Psoas muscle (tissue), 7 donors: ENCODE measurements at regions not wholly inside any gene's neighbourhood (a gene's known extent, or its start where the extent isn't known, plus 50 kb on each side); places are given as distances from the start of the nearest gene placed in this dataset.

Experiments used
- ATAC-seq, 4 donors: fragments of 200-7000 bp; cut with Tn5 transposase; one replicate each; pipeline ENCODE4 v1.9.1; 2020; ENCODE audit warnings: moderate library complexity in 3 of 4, mild to moderate bottlenecking in 2 of 4
- DNase-seq, 2 donors: peaks; one replicate each; pipeline ENCODE4 v3.0.0-alpha.2; 2020
- H3K27ac ChIP-seq: fragments of 200-600 bp; one replicate; pipeline ENCODE4 v1.8.0; 2022
- H3K27me3 ChIP-seq, 3 donors: fragments of 200-600 bp in 1 of 3; one replicate each; pipeline versions ENCODE4 v1.6.1 to v1.8.0; 2013 to 2022; ENCODE audit warnings: low read length in 2 of 3, mild to moderate bottlenecking in 2 of 3, moderate library complexity in 1 of 3; ENCODE audit not compliant: insufficient read depth in 3 of 3
- H3K36me3 ChIP-seq, 2 donors: fragments of 200-600 bp in 1 of 2; one replicate each; pipeline versions ENCODE4 v1.6.1 to v1.8.0; 2013 to 2022; ENCODE audit warnings: low read depth in 1 of 2, mild to moderate bottlenecking in 1 of 2, moderate library complexity in 1 of 2; ENCODE audit not compliant: insufficient read depth in 1 of 2
- H3K4me1 ChIP-seq: fragments of 200-600 bp; one replicate; pipeline ENCODE4 v1.8.0; 2022
- H3K4me3 ChIP-seq: fragments of 200-600 bp; one replicate; pipeline ENCODE4 v1.8.0; 2022; ENCODE audit warnings: mild to moderate bottlenecking
- H3K9me3 ChIP-seq: fragments of 200-600 bp; one replicate; pipeline ENCODE4 v1.8.0; 2022
- WGBS, 3 donors: extraction: QIAGEN DNeasy Blood & Tissue Kit; methylation state at CpG; one replicate each; pipeline versions ENCODE4 v1.1.6 to v1.1.7; 2013; 5-methylcytosine and 5-hydroxymethylcytosine counted together
- intact Hi-C, 2 donors: fragments of 100-400 bp; cut with DNase I; formaldehyde crosslinking; loops; one replicate each; pipeline versions ENCODE4 v1.11.0 to v1.14.2; 2022
- TF ChIP-seq, protein P1 (sequence below): fragments of 200-600 bp; IDR thresholded peaks from one replicate; pipeline ENCODE4 v1.8.0; 2022; ENCODE audit warnings: antibody characterized with exemption
- donor health status: healthy with polysubstance abuse.
- donor health status: DM: no; HTN: no; CAD: no; lungs with moderate emphysema.
- donor health status: Bipolar disorder and iron deficiency.
- donor health status: healthy.
- donor health status: DM: yes; HTN: yes; CAD: no.
- donor health status: DM: no; HTN: no; CAD: no.
- donor health status: DM: yes; HTN: yes; CAD: no.

DNA sequence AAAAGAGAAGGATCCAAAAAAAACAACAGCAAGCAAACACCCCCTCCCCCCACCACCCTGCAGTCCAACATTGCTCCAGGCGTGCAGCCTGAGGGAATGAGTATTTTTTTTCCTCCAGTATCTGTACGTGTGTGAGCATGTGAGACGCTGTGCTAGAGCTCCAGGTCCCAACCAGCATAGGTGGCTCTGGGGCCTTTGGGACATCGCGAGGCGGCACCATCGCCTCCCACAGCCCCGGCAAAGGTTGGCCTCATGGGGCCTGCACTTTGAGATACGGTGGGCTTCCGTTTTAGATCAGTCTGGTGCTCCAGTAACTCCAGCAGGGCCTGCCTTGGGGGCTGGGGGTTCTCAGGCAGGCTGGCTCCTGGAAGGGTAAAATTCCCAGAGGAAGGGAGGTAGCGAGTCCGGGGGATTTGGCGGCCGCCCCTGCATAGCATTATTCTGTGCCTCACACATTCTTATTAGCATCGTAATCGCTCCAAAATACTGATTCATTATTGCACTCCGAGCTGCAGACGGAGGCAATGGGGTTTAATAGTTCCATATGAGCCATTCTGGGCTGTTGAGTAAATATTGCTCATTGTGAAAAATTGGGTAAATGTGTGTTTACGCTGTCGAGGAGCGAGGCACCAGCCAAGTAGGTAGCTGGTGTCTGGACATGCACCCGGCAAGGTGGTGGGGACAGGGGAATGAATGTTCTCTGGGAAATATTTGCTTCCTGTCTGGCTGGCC lies 143.1 kb upstream of the MYL2 start:
- WGBS, 3 donors = 74 to 76% (median 75%) methylated on average over 22 of the region's 22 CpGs
- Histone ChIP-seq H3K27me3 (peaks cover 0 to 1% (median 0%) of the 10 kb centered on the region in 3 donors), H3K27ac (no peak overlapping the region), H3K9me3 (no peaks in the 10 kb centered on the region), H3K4me3 (no peak overlapping the region), H3K36me3 (no peaks in the 10 kb centered on the region), H3K4me1 (no peaks in the 10 kb centered on the region)
- intact Hi-C loops = no loop called here
- DNase-seq (no peak), ATAC-seq (no peak)
- TF ChIP-seq, protein P1, sequence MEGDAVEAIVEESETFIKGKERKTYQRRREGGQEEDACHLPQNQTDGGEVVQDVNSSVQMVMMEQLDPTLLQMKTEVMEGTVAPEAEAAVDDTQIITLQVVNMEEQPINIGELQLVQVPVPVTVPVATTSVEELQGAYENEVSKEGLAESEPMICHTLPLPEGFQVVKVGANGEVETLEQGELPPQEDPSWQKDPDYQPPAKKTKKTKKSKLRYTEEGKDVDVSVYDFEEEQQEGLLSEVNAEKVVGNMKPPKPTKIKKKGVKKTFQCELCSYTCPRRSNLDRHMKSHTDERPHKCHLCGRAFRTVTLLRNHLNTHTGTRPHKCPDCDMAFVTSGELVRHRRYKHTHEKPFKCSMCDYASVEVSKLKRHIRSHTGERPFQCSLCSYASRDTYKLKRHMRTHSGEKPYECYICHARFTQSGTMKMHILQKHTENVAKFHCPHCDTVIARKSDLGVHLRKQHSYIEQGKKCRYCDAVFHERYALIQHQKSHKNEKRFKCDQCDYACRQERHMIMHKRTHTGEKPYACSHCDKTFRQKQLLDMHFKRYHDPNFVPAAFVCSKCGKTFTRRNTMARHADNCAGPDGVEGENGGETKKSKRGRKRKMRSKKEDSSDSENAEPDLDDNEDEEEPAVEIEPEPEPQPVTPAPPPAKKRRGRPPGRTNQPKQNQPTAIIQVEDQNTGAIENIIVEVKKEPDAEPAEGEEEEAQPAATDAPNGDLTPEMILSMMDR = no peak

DNA sequence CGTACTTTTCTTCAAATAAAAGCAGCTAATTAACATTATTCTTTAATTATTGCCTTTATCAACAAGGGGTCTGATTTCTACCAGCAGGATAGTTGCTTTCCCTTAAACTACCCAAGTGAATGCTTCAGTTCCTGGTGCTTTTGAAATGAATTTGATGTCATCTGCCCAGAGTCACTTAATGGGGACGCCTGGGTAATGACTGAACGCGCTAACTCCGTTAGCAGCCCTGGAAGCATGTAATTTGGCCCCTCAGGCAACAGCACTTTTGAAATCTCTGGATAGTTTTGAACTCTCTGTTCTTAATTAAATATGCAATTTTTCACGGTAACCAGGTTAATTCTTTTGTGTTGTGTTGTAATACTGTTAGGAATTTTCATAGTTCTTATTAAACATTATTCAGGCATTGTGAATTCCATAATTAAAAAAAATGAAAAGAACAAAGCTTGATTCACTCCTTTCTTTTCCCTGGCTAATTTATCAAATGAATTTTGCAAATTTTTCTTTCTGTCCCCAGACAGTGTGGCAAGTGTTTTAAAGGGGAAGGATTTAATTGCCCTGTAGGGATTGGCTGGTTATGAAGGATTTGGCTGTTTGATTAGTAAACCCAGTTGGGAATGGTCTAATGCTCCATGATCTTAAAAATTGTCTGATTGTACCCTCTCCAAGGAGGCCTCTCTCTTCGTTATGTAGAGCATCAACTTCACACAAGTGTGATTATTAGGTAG lies 137.5 kb upstream of the MYL2 start:
- TF ChIP-seq, protein P1 = no peak
- intact Hi-C loops = no loop called here
- H3K27me3 ChIP-seq = peaks cover 0 to 4% (median 0%) of the 10 kb centered on the region in 3 donors
- H3K4me3 ChIP-seq = no peak overlapping the region
- H3K36me3 ChIP-seq = no peaks in the 10 kb centered on the region
- no peaks in the 10 kb centered on the region for H3K9me3 ChIP-seq
- 72 to 77% (median 73%) methylated on average over 7 of the region's 7 CpGs for WGBS, 3 donors
- DNase-seq (no peak), ATAC-seq (no peak)
- H3K27ac ChIP-seq = no peak overlapping the region
- H3K4me1 ChIP-seq = no peaks in the 10 kb centered on the region

- H3K27ac ChIP-seq = no peak overlapping the region
- intact Hi-C loops = no loop called here
- peaks cover 0 to 4% (median 0%) of the 10 kb centered on the region in 3 donors for H3K27me3 ChIP-seq
- H3K9me3 ChIP-seq = no peaks in the 10 kb centered on the region
- TF ChIP-seq, protein P1 = no peak
- 78% methylated on average over 8 of the region's 8 CpGs for WGBS, 3 donors
- no peak overlapping the region for H3K4me3 ChIP-seq
- DNase-seq (no peak), ATAC-seq (peak in 1 of 4 donors; percentile 22)
- H3K4me1 ChIP-seq = no peaks in the 10 kb centered on the region
- H3K36me3 ChIP-seq = no peaks in the 10 kb centered on the region
Observed at GRCh38 chr12:111056618-111057521, 136.5 kb upstream of the MYL2 start.

DNA sequence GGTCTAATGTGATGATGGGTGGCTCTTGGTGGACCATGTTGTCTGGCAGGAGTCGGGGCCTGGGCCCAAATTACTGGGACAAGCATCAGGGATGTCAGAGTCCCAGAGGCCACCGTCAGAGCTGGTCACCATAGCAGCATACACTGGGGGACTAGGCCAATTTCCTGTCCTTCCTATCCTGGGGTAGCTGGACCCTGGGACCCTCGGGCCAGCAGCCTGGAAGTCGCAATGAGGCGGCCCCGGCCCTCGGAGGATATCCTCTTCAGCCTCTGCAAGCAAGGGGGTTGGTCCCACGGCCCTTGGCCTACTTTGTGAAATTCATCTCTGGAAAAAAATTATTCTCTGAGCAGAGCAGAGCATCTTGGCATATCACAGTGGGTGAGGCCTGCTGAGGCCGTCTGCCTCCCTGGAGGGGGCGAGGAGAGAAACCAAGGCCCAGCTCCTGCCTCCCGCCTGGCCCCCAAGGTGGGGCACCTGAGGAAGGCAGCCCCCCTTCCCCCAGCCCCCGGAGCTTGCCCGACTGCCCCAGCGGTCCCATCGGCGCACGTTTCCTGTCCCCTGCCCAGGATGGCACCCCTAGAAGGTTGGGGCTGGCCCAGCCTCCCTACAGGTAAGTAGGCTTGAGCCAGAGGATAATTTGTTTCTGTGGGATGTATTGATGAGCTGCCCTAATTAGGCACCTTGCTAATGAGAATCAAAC lies 135.0 kb upstream of the MYL2 start:
- no peak overlapping the region for H3K4me3 ChIP-seq
- no peaks in the 10 kb centered on the region for H3K36me3 ChIP-seq
- ATAC-seq = no peak
- 77 to 83% (median 78%) methylated on average over 17 of the region's 17 CpGs for WGBS, 3 donors
- DNase-seq = no peak
- TF ChIP-seq, protein P1 = no peak
- peaks cover 0 to 4% (median under 1%) of the 10 kb centered on the region in 3 donors for H3K27me3 ChIP-seq
- H3K27ac ChIP-seq = no peak overlapping the region
- no peaks in the 10 kb centered on the region for H3K4me1 ChIP-seq
- intact Hi-C loops = no loop called here
- no peaks in the 10 kb centered on the region for H3K9me3 ChIP-seq
